Left lung (tissue), 4 donors: ENCODE measurements at regions not wholly inside any gene's neighbourhood (a gene's known extent, or its start where the extent isn't known, plus 50 kb on each side); places are given as distances from the start of the nearest gene placed in this dataset.

Source experiments
- ATAC-seq: fragments of 200-7000 bp; cut with Tn5 transposase; one replicate; pipeline ENCODE4 v1.9.1; 2020; ENCODE audit warnings: moderate library complexity
- DNase-seq, 4 donors: peaks; one replicate each; pipeline ENCODE4 v3.0.0-alpha.2; 2013 to 2020
- H3K27ac ChIP-seq, 2 donors: fragments of 200-600 bp; sonication (generic) in 1 of 2; one replicate each; pipeline versions ENCODE4 v1.5.0 to v1.8.0; 2020 to 2021
- H3K27me3 ChIP-seq, 2 donors: fragments of 200-600 bp; sonication (generic) in 1 of 2; one replicate each; pipeline versions ENCODE4 v1.5.0 to v1.8.0; 2020 to 2021
- H3K36me3 ChIP-seq, 2 donors: fragments of 200-600 bp; sonication (generic) in 1 of 2; one replicate each; pipeline versions ENCODE4 v1.5.0 to v1.8.0; 2020 to 2021
- H3K4me1 ChIP-seq, 2 donors: fragments of 200-600 bp; one replicate each; pipeline ENCODE4 v1.8.0; 2021
- H3K4me3 ChIP-seq, 2 donors: fragments of 200-600 bp; sonication (generic) in 1 of 2; one replicate each; pipeline versions ENCODE4 v1.5.0 to v1.8.0; 2020 to 2021; ENCODE audit warnings: mild to moderate bottlenecking in 1 of 2
- H3K9me3 ChIP-seq, 2 donors: fragments of 200-600 bp; sonication (generic) in 1 of 2; one replicate each; pipeline versions ENCODE4 v1.5.0 to v1.8.0; 2020 to 2021
- CTCF ChIP-seq, 2 donors: fragments of 200-600 bp; sonication (generic) in 1 of 2; IDR thresholded peaks; one replicate each; pipeline versions ENCODE4 v1.5.0 to v1.8.0; 2021; ENCODE audit warnings: antibody characterized with exemption in 2 of 2
- intact Hi-C, 2 donors: fragments of 100-400 bp; cut with DNase I; formaldehyde crosslinking; loops; one replicate each; pipeline versions ENCODE4 v1.11.2 to v1.14.2; 2022
- donor health status: DM: no; HTN: yes; CAD: no.
- donor health status: DM: no; HTN: no; CAD: no.

- Histone ChIP-seq H3K9me3 (no peaks in the 10 kb centered on the region), H3K4me3 (no peak overlapping the region), H3K27ac (no peak overlapping the region), H3K36me3 (no peaks in the 10 kb centered on the region), H3K27me3 (no peaks in the 10 kb centered on the region), H3K4me1 (no peaks in the 10 kb centered on the region)
- ATAC-seq (no peak), DNase-seq (no peak)
- intact Hi-C loops, result no loop called here
- TF ChIP-seq CTCF (IDR thresholded peaks at IDR 0.05), result no peak
Observed at GRCh38 chr13:71148396-71148795, 718.6 kb downstream of the DACH1 start.

GRCh38 chr13:71144883-71145282, 722.1 kb downstream of the DACH1 start:
- Histone ChIP-seq H3K36me3 (no peaks in the 10 kb centered on the region), H3K4me3 (no peak overlapping the region), H3K27me3 (no peaks in the 10 kb centered on the region), H3K4me1 (no peaks in the 10 kb centered on the region), H3K9me3 (no peaks in the 10 kb centered on the region), H3K27ac (no peak overlapping the region)
- no peak for ATAC-seq
- no peak for DNase-seq
- intact Hi-C loops, result no loop called here
- TF ChIP-seq CTCF (IDR thresholded peaks at IDR 0.05), result no peak

- ATAC-seq, result no peak
- H3K9me3 ChIP-seq, result no peaks in the 10 kb centered on the region
- no peaks in the 10 kb centered on the region for H3K4me1 ChIP-seq
- H3K27ac ChIP-seq, result no peak overlapping the region
- H3K27me3 ChIP-seq, result no peaks in the 10 kb centered on the region
- no peaks in the 10 kb centered on the region for H3K36me3 ChIP-seq
- intact Hi-C loops, result no loop called here
- DNase-seq, result no peak
- no peak for TF ChIP-seq CTCF (IDR thresholded peaks at IDR 0.05)
- H3K4me3 ChIP-seq, result no peak overlapping the region
Observed at GRCh38 chr13:71137101-71137500, 729.9 kb downstream of the DACH1 start.

- no peaks in the 10 kb centered on the region for H3K36me3 ChIP-seq
- ATAC-seq (no peak), DNase-seq (no peak)
- intact Hi-C loops, result no loop called here
- no peak overlapping the region for H3K4me3 ChIP-seq
- H3K4me1 ChIP-seq, result no peaks in the 10 kb centered on the region
- no peak for TF ChIP-seq CTCF (IDR thresholded peaks at IDR 0.05)
- peaks cover 0 to 7% of the 10 kb centered on the region in 2 donors for H3K9me3 ChIP-seq
- no peak overlapping the region for H3K27ac ChIP-seq
- no peaks in the 10 kb centered on the region for H3K27me3 ChIP-seq
Observed at GRCh38 chr13:71124230-71124629, 742.8 kb downstream of the DACH1 start.

- ATAC-seq, result no peak
Observed at GRCh38 chr13:71118779-71119364, 748.1 kb downstream of the DACH1 start.

More at GRCh38 chr13:71118779-71119364, 748.1 kb downstream of the DACH1 start:
- intact Hi-C loops, result no loop called here
- H3K4me3 ChIP-seq, result no peak overlapping the region
- DNase-seq, result no peak
- H3K36me3 ChIP-seq, result no peaks in the 10 kb centered on the region
- H3K27me3 ChIP-seq, result no peaks in the 10 kb centered on the region
- H3K4me1 ChIP-seq, result no peaks in the 10 kb centered on the region
- H3K27ac ChIP-seq, result no peak overlapping the region
- TF ChIP-seq CTCF (IDR thresholded peaks at IDR 0.05), result no peak
- no peaks in the 10 kb centered on the region for H3K9me3 ChIP-seq
